Smooth muscle cell (in vitro differentiated cells): ENCODE measurements at regions not wholly inside any gene's neighbourhood (a gene's known extent, or its start where the extent isn't known, plus 50 kb on each side); places are given as distances from the start of the nearest gene placed in this dataset.
"Not testable (repeated sequence)": the region's sequence is repeated elsewhere in the genome, so short reads cannot be mapped to it uniquely, and the experiment has no call there.

Source experiments
- DNase-seq: peaks from one replicate; lab custom pipeline; 2025; ENCODE audit not compliant: unreplicated experiment; lab: John Stamatoyannopoulos, UW
- H2AFZ ChIP-seq: fragments of 200-600 bp; sonication (generic); 2 replicates; pipeline ENCODE4 v1.6.0; 2016; ENCODE audit warnings: antibody characterized with exemption, low read depth, mild to moderate bottlenecking
- H3F3A ChIP-seq: fragments of 200-600 bp; sonication (generic); 2 replicates; pipeline ENCODE4 v1.6.0; 2017; ENCODE audit warnings: antibody characterized with exemption, low read depth
- H3K27ac ChIP-seq: fragments of 200-600 bp; sonication (generic); 2 replicates; pipeline ENCODE4 v1.5.1; 2016; ENCODE audit warnings: low read depth, mild to moderate bottlenecking
- H3K27me3 ChIP-seq: fragments of 200-600 bp; sonication (generic); 2 replicates; pipeline ENCODE4 v1.6.1; 2016; ENCODE audit warnings: low read depth, mild to moderate bottlenecking
- H3K36me3 ChIP-seq: fragments of 200-600 bp; sonication (generic); 2 replicates; pipeline ENCODE4 v1.5.1; 2016; ENCODE audit warnings: low read depth
- H3K4me1 ChIP-seq: fragments of 200-600 bp; sonication (generic); 2 replicates; pipeline ENCODE4 v1.5.1; 2016; ENCODE audit warnings: low read depth
- H3K4me2 ChIP-seq: fragments of 200-600 bp; sonication (generic); 2 replicates; pipeline ENCODE4 v1.6.0; 2016; ENCODE audit warnings: mild to moderate bottlenecking
- H3K4me3 ChIP-seq: fragments of 200-600 bp; sonication (generic); 2 replicates; pipeline ENCODE4 v1.5.1; 2016; ENCODE audit warnings: mild to moderate bottlenecking
- H3K79me2 ChIP-seq: fragments of 200-600 bp; sonication (generic); 2 replicates; pipeline ENCODE4 v1.6.0; 2016; ENCODE audit warnings: low read depth, mild to moderate bottlenecking
- H3K9ac ChIP-seq: fragments of 200-600 bp; sonication (generic); 2 replicates; pipeline ENCODE4 v1.6.0; 2016; ENCODE audit warnings: low read depth
- H3K9me3 ChIP-seq: fragments of 200-600 bp; sonication (generic); replicated peaks from 2 replicates; pipeline ENCODE4 v1.5.1; 2016; ENCODE audit warnings: low read depth
- H4K20me1 ChIP-seq: fragments of 200-600 bp; sonication (generic); 2 replicates; pipeline ENCODE4 v1.6.0; 2016; ENCODE audit warnings: low read depth
- WGBS: methylation state at CpG from one replicate; pipeline ENCODE4 v1.1.7; 2016; ENCODE audit warnings: low lambda C conversion rate; 5-methylcytosine and 5-hydroxymethylcytosine counted together
- TF ChIP-seq, protein P1 (sequence below): fragments of 200-600 bp; sonication (generic); IDR thresholded peaks from 2 replicates; pipeline ENCODE4 v1.5.1; 2017; ENCODE audit warnings: borderline replicate concordance, mild to moderate bottlenecking, antibody characterized with exemption; ENCODE audit not compliant: insufficient read depth, poor library complexity, severe bottlenecking

DNA sequence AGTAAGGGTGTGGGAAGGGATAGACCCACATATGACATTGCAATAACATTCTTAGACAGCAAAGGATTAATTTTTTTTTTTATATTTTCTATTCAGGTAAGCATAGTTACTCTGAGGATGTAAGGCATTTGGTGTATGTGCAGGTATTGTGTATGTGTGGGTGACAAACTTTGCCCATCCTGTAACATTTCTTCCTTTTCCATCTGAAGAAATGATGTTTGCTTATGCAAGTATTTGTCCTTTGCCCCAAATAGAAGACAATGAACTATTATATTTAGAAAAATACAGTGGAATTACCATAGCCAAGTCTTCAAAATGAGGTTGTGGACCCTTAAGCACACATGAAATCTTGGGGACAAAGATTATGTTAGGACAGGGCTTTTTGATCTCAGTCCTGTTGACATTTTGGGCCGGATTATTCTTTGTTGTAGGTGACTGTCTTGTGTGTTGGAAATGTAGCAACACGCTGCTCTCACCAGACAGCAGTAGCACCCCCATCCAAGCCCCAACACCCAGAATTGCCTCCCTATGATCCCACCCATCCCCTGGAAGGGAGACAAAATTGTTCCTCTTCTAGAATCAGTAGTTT lies 1244.7 kb downstream of the STIM2 start:
- Histone ChIP-seq H3K9me3 (no peaks in the 10 kb centered on the region), H3K4me1 (no peaks in the 10 kb centered on the region), H3K27me3 (peaks cover 4% of the 10 kb centered on the region), H4K20me1 (no peaks in the 10 kb centered on the region), H3F3A (no peaks in the 10 kb centered on the region), H3K27ac (no peak overlapping the region), H3K4me2 (no peak overlapping the region), H3K36me3 (no peaks in the 10 kb centered on the region), H3K9ac (no peak overlapping the region), H2AFZ (no peak overlapping the region), H3K79me2 (no peaks in the 10 kb centered on the region), H3K4me3 (no peak overlapping the region)
- TF ChIP-seq, protein P1, sequence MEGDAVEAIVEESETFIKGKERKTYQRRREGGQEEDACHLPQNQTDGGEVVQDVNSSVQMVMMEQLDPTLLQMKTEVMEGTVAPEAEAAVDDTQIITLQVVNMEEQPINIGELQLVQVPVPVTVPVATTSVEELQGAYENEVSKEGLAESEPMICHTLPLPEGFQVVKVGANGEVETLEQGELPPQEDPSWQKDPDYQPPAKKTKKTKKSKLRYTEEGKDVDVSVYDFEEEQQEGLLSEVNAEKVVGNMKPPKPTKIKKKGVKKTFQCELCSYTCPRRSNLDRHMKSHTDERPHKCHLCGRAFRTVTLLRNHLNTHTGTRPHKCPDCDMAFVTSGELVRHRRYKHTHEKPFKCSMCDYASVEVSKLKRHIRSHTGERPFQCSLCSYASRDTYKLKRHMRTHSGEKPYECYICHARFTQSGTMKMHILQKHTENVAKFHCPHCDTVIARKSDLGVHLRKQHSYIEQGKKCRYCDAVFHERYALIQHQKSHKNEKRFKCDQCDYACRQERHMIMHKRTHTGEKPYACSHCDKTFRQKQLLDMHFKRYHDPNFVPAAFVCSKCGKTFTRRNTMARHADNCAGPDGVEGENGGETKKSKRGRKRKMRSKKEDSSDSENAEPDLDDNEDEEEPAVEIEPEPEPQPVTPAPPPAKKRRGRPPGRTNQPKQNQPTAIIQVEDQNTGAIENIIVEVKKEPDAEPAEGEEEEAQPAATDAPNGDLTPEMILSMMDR, result no peak
- WGBS, result 85% methylated on average over 2 of the region's 2 CpGs
- no peak for DNase-seq

DNA sequence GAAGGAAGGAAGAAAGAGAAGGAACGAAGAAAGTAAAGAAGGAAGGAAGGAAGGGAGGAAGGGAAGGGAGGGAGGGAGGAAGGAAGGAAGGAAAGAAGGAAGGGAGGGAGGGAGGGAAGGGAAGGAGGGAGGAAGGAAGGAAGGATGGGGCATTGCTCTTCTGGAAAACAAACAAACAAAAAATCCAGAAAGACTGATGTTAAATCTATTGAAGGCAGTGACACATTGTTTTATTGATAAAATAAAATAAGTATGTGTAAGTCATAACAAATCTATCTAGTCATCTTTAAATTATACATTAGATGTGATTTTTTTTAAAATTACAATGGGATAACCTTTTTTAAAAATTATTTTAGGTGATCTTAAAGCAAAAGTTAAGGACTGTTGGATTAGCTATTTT lies 1245.5 kb downstream of the STIM2 start:
- no peak for DNase-seq
- no peaks in the 10 kb centered on the region for H3K4me1 ChIP-seq
- no peaks in the 10 kb centered on the region for H3F3A ChIP-seq
- no peaks in the 10 kb centered on the region for H3K9me3 ChIP-seq
- H3K36me3 ChIP-seq, result no peaks in the 10 kb centered on the region
- no peak overlapping the region for H3K9ac ChIP-seq
- WGBS, result no CpG with 5 or more reads among the region's 1 CpG
- TF ChIP-seq, protein P1, result no peak
- H3K4me3 ChIP-seq, result no peak overlapping the region
- H4K20me1 ChIP-seq, result no peaks in the 10 kb centered on the region
- H3K27ac ChIP-seq, result no peak overlapping the region
- H3K4me2 ChIP-seq, result no peak overlapping the region
- H3K79me2 ChIP-seq, result no peaks in the 10 kb centered on the region
- H3K27me3 ChIP-seq, result peaks cover 4% of the 10 kb centered on the region
- no peak overlapping the region for H2AFZ ChIP-seq

DNA sequence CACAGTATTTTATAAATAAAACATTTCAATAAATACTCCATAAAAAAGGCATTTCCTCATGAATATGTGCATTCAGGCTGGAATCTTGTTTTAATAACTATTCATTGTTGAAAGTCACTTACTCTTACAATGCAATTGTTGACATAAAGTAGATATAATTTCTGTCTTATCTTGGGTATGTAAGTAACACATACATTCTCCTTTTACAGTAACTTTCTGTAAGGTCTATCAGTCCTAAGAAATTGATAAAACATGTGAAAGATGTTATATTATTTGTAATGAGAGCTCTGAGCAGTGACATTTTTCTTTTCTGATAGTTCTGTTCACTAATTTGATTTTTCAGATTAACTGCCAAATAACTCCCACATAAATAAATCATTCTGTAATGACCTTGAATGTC lies 1249.2 kb downstream of the STIM2 start:
- peaks cover 4% of the 10 kb centered on the region for H3K27me3 ChIP-seq
- no peak overlapping the region for H3K27ac ChIP-seq
- H3F3A ChIP-seq, result no peaks in the 10 kb centered on the region
- DNase-seq, result no peak
- H3K36me3 ChIP-seq, result no peaks in the 10 kb centered on the region
- H3K9me3 ChIP-seq, result no peaks in the 10 kb centered on the region
- no peaks in the 10 kb centered on the region for H4K20me1 ChIP-seq
- no peak overlapping the region for H3K4me3 ChIP-seq
- TF ChIP-seq, protein P1, result no peak
- H3K4me1 ChIP-seq, result no peaks in the 10 kb centered on the region
- H3K79me2 ChIP-seq, result no peaks in the 10 kb centered on the region
- H3K4me2 ChIP-seq, result no peak overlapping the region
- H3K9ac ChIP-seq, result no peak overlapping the region
- no peak overlapping the region for H2AFZ ChIP-seq

DNA sequence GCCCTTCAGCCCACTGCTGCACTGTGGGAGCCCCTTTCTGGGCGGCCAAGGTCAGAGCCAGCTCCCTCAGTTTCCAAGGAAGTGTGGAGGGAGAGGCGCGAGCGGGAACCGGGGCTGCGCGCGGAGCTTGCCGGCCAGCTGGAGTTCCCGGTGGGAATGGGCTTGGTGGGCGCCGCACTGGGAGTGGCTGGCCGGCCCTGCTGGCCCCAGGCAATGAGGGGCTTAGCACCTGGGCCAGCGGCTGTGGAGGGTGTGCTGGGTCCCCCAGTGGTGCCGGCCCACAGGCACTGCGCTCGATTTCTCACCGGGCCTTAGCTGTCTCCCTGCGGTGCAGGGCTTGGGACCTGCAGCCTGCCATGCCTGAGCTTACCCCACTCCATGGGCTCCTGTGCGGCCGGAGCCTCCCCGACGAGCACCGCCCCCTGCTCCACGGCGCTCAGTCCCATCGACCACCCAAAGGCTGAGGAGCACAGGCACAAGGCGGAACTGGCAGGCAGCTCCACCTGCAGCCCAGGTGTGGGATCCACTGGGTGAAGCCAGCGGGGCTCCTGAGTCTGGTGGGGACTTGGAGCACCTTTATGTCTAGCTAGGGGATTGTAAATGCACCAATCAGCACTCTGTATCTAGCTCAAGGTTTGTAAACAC lies 1252.2 kb downstream of the STIM2 start:
- WGBS, result 95% methylated on average over 26 of the region's 29 CpGs
- H4K20me1 ChIP-seq, H2AFZ ChIP-seq, H3K4me1 ChIP-seq, H3K27ac ChIP-seq, H3K9ac ChIP-seq, H3K79me2 ChIP-seq, H3K4me3 ChIP-seq, H3F3A ChIP-seq, H3K9me3 ChIP-seq, H3K36me3 ChIP-seq, H3K27me3 ChIP-seq, H3K4me2 ChIP-seq, DNase-seq: not testable (repeated sequence)

DNA sequence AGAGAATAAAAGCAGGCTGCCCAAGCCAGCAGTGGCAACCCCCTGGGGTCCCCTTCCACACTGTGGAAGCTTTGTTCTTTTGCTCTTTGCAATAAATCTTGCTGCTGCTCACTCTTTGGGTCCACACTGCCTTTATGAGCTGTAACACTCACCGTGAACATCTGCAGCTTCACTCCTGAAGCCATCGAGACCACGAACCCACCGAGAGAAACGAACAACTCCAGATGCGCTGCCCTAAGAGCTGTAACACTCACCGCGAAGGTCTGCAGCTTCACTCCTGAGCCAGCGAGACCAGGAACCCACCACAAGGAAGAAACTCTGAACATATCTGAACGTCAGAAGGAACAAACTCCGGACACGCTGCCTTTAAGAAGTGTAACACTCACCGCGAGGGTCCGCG lies 1252.9 kb downstream of the STIM2 start:
- not testable (repeated sequence) for H2AFZ ChIP-seq, H3K27ac ChIP-seq, H3K79me2 ChIP-seq, H3K9ac ChIP-seq, DNase-seq, H3K27me3 ChIP-seq, H3K4me2 ChIP-seq, H3F3A ChIP-seq, H3K36me3 ChIP-seq, H3K9me3 ChIP-seq, H4K20me1 ChIP-seq, H3K4me3 ChIP-seq, H3K4me1 ChIP-seq
- WGBS, result 96% methylated on average over 16 of the region's 16 CpGs

DNA sequence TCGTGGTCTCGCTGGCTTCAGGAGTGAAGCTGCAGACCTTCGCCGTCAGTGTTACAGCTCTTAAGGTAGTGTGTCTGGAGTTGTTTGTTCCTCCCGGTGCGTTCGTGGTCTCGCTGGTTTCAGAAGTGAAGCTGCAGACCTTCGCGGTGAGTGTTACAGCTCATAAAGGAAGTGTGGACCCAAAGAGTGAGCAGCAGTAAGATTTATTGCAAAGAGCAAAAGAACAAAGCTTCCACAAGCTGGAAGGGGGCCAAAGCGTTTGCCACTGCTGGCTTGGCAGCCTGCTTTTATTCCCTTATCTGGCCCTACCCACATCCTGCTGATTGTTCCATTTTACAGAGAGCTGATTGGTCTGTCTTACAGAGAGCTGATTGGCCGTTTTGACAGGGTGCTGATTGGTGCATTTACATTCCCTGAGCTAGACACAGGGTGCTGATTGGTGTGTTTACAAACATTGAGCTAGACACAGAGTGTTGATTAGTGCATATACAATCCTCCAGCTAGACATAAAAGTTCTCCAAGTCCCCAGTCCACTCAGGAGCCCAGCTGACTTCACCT lies 1256.0 kb downstream of the STIM2 start:
- H3K4me2 ChIP-seq, result peak overlapping the region; percentile 67
- H3K79me2 ChIP-seq, H3K27ac ChIP-seq, H3F3A ChIP-seq, H3K27me3 ChIP-seq, H3K36me3 ChIP-seq, H3K9ac ChIP-seq, DNase-seq, H3K4me1 ChIP-seq, H4K20me1 ChIP-seq, H3K9me3 ChIP-seq: not testable (repeated sequence)
- peak overlapping the region; percentile 45 for H3K4me3 ChIP-seq
- WGBS, result 89% methylated on average over 12 of the region's 12 CpGs
- H2AFZ ChIP-seq, result peak overlapping the region; percentile 33
